ENCODE measurements at regions not wholly inside any gene's neighbourhood (a gene's known extent, or its start where the extent isn't known, plus 50 kb on each side); places are given as distances from the start of the nearest gene placed in this dataset.

- no peak for DNase-seq
Measured at GRCh38 chr21:32216293-32216692, 62.6 kb downstream of the MIS18A start.

- no peak for DNase-seq
Measured at GRCh38 chr21:32215306-32215685, 63.6 kb downstream of the MIS18A start.

GRCh38 chr21:32214654-32215305 is 64.1 kb downstream of the MIS18A start:
- DNase-seq = no peak

- no peak for DNase-seq
Measured at GRCh38 chr21:32212116-32212515, 66.7 kb downstream of the MIS18A start.

- no peak for DNase-seq
Measured at GRCh38 chr21:32211306-32211705, 67.5 kb downstream of the MIS18A start.

- DNase-seq = no peak
Measured at GRCh38 chr21:32209580-32209979, 69.3 kb downstream of the MIS18A start.

- no peak for DNase-seq
Measured at GRCh38 chr21:32207406-32207716, 71.5 kb downstream of the MIS18A start.

- DNase-seq = peak in 1 of 56 donors; percentile 6
Measured at GRCh38 chr21:32206631-32207405, 72.0 kb downstream of the MIS18A start.

- DNase-seq = no peak
Measured at GRCh38 chr21:32203877-32204480, 74.9 kb downstream of the MIS18A start.

GRCh38 chr21:32200029-32200428 is 78.8 kb downstream of the MIS18A start:
- DNase-seq = no peak

- DNase-seq = peak in 4 of 56 donors; percentile 4 to 10 (median 8)
Measured at GRCh38 chr21:32198384-32198783, 80.5 kb downstream of the MIS18A start.

- no peak for DNase-seq
Measured at GRCh38 chr21:32197896-32198295, 81.0 kb downstream of the MIS18A start.

GRCh38 chr21:32196001-32196400 is 82.8 kb downstream of the MIS18A start:
- no peak for DNase-seq

GRCh38 chr21:32193098-32193465 is 85.8 kb downstream of the MIS18A start:
- DNase-seq = no peak

- DNase-seq = no peak
Measured at GRCh38 chr21:32192291-32193097, 86.4 kb downstream of the MIS18A start.

GRCh38 chr21:32190493-32191144 is 88.2 kb downstream of the MIS18A start:
- DNase-seq = no peak

GRCh38 chr21:32189688-32190483 is 89.0 kb downstream of the MIS18A start:
- no peak for DNase-seq

GRCh38 chr21:32186804-32187203 is 92.0 kb downstream of the MIS18A start:
- DNase-seq = no peak

- DNase-seq = no peak
Measured at GRCh38 chr21:32185726-32186125, 93.1 kb downstream of the MIS18A start.

GRCh38 chr21:32185103-32185502 is 93.7 kb downstream of the MIS18A start:
- DNase-seq = no peak

- DNase-seq = no peak
Measured at GRCh38 chr21:32184485-32184884, 94.4 kb downstream of the MIS18A start.

All from amygdala (tissue), 56 donors.